ENCODE measurements at regions not wholly inside any gene's neighbourhood (a gene's known extent, or its start where the extent isn't known, plus 50 kb on each side); places are given as distances from the start of the nearest gene placed in this dataset.

GRCh38 chr7:101714097-101714496, 85.0 kb upstream of the MYL10 start:
- no peak overlapping the region for H3K9ac ChIP-seq (ENCODE audit: low read length)
- no peak overlapping the region for H3K4me3 ChIP-seq (ENCODE audit: low read depth, low read length, poor library complexity, severe bottlenecking)
- no peaks in the 10 kb centered on the region for H4K20me1 ChIP-seq (ENCODE audit: insufficient read depth, low read length)
- H2AFZ ChIP-seq (ENCODE audit: low read length) = no peak overlapping the region
- no peaks in the 10 kb centered on the region for H3F3A ChIP-seq (ENCODE audit: insufficient read depth, low read length)
- TF ChIP-seq EZH2 (IDR thresholded peaks at IDR 0.05; ENCODE audit: borderline replicate concordance, low read length) = no peak
- TF ChIP-seq CTCF (IDR thresholded peaks at IDR 0.05; ENCODE audit: low read length) = no peak
- no peaks in the 10 kb centered on the region for H3K27me3 ChIP-seq (ENCODE audit: insufficient read depth, low read length)
- H3K4me2 ChIP-seq (ENCODE audit: low read length) = no peak overlapping the region
- no peaks in the 10 kb centered on the region for H3K9me3 ChIP-seq (ENCODE audit: low read length)
- H3K79me2 ChIP-seq (ENCODE audit: insufficient read depth, low read length) = no peaks in the 10 kb centered on the region
- H3K27ac ChIP-seq (ENCODE audit: low read depth, low read length, poor library complexity, severe bottlenecking) = no peak overlapping the region
- no peaks in the 10 kb centered on the region for H3K36me3 ChIP-seq (ENCODE audit: insufficient read depth, low read length)
- H3K9me2 ChIP-seq (ENCODE audit: low read depth, low read length) = no peaks in the 10 kb centered on the region
- H3K4me1 ChIP-seq (ENCODE audit: insufficient read depth, low read length, severe bottlenecking) = peaks cover 20% of the 10 kb centered on the region

DNA sequence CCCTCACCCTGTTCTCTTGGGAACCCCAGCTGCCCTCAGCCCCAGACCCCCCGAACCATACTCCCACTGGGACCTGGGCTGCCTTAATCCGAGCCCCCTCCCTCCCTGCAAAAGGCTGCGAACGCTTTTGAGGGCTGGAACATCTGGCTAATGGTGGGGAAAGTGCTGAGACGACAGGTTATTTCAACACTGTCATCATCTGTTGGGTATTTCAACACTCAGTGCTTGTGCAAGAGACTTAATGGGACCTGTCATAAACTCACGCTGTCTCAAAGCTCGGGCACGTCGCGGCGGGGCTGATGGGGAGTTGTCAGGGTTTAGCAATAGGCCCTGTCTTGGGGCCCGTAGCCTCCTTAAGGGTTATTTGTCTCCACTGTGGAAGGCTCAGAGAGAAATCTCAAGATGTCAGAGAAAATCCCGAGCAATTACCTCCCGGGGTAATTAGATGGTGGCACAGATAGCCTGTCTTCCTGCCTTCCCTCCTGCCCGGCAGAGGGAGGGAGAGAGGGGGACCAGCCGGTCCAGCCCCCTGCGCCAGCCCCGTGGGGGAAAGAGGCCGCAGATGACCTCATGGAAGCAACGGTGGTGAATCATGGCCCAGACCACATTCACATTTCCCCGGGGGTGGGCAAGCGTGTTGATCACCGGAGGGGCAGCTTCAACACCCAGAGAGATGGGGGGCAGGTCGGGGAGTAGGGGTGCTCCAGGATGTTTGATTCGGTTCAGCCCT, 88.7 kb upstream of the MYL10 start:
- Histone ChIP-seq H3K27ac (ENCODE audit: low read depth, low read length, poor library complexity, severe bottlenecking) (peak overlapping the region; percentile 93), H3K4me3 (ENCODE audit: low read depth, low read length, poor library complexity, severe bottlenecking) (peak overlapping the region; percentile 19), H3K9me3 (ENCODE audit: low read length) (no peaks in the 10 kb centered on the region), H3K79me2 (ENCODE audit: insufficient read depth, low read length) (no peaks in the 10 kb centered on the region), H3K9me2 (ENCODE audit: low read depth, low read length) (no peaks in the 10 kb centered on the region), H3F3A (ENCODE audit: insufficient read depth, low read length) (no peaks in the 10 kb centered on the region), H3K36me3 (ENCODE audit: insufficient read depth, low read length) (no peaks in the 10 kb centered on the region; the same call in 1 of the 2 replicates), H2AFZ (ENCODE audit: low read length) (no peak overlapping the region), H3K4me1 (ENCODE audit: insufficient read depth, low read length, severe bottlenecking) (peaks cover 26% of the 10 kb centered on the region), H3K9ac (ENCODE audit: low read length) (peak overlapping the region; percentile 25), H4K20me1 (ENCODE audit: insufficient read depth, low read length) (no peaks in the 10 kb centered on the region), H3K27me3 (ENCODE audit: insufficient read depth, low read length) (no peaks in the 10 kb centered on the region), H3K4me2 (ENCODE audit: low read length) (peak overlapping the region; percentile 46)
- no peak for TF ChIP-seq EZH2 (IDR thresholded peaks at IDR 0.05; ENCODE audit: borderline replicate concordance, low read length)
- TF ChIP-seq CTCF (IDR thresholded peaks at IDR 0.05; ENCODE audit: low read length) = no peak

DNA sequence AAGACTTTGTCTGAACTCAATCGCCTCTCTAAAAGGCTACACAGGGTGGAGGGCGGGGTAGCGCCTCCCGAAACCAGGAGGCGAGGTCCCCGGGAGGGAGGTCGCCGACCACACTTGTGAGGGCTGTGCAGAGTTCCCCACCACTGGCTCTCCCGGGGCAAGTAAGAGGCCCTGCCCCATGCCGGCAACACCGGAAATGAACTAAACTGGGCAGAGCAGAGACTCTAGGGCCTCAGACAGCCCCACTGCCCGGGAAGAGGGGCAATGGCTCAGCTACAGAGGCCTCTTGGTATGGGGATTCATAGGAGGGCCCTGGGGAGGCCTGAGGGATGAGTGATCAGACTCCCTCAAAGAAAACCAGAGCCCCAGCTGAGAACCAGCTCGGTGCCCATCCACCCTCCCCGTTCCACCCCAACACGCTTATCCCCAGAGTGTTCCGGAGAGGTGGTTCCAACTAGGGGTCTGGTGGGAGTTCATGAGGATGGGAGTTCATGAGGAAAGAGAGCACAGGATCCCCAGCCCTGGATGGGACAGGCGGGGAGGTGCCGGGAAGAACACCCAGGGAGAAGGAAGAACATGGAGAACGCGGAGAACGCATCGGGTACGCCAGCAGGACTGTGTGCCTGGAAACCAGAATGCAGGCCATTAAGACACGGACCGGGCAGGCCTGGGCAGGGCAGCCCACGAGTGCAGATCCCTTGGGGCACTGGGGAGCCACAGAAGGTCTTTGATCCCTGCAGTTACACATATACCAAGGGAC, 89.4 kb upstream of the MYL10 start:
- Histone ChIP-seq H4K20me1 (ENCODE audit: insufficient read depth, low read length) (no peaks in the 10 kb centered on the region), H3K4me2 (ENCODE audit: low read length) (peak overlapping the region; percentile 46), H3K9me3 (ENCODE audit: low read length) (0 out of 2 replicates have a peak, but pooled peaks cover under 1% of the 10 kb centered on the region), H3K27ac (ENCODE audit: low read depth, low read length, poor library complexity, severe bottlenecking) (peak overlapping the region; percentile 93), H3K4me3 (ENCODE audit: low read depth, low read length, poor library complexity, severe bottlenecking) (no peak overlapping the region), H3K9me2 (ENCODE audit: low read depth, low read length) (no peaks in the 10 kb centered on the region), H3K27me3 (ENCODE audit: insufficient read depth, low read length) (no peaks in the 10 kb centered on the region), H3F3A (ENCODE audit: insufficient read depth, low read length) (no peaks in the 10 kb centered on the region), H3K79me2 (ENCODE audit: insufficient read depth, low read length) (no peaks in the 10 kb centered on the region), H3K36me3 (ENCODE audit: insufficient read depth, low read length) (no peaks in the 10 kb centered on the region; the same call in 1 of the 2 replicates), H3K4me1 (ENCODE audit: insufficient read depth, low read length, severe bottlenecking) (peaks cover 26% of the 10 kb centered on the region), H3K9ac (ENCODE audit: low read length) (peak overlapping the region; percentile 25), H2AFZ (ENCODE audit: low read length) (no peak overlapping the region)
- TF ChIP-seq EZH2 (IDR thresholded peaks at IDR 0.05; ENCODE audit: borderline replicate concordance, low read length) (no peak), CTCF (IDR thresholded peaks at IDR 0.05; ENCODE audit: low read length) (no peak)

Data from OCI-LY1 (cell line).